Central memory CD4-positive, alpha-beta T cell (primary cell): ENCODE measurements at regions not wholly inside any gene's neighbourhood (a gene's known extent, or its start where the extent isn't known, plus 50 kb on each side); places are given as distances from the start of the nearest gene placed in this dataset.

Source experiments
- DNase-seq: peaks from one replicate; pipeline ENCODE4 v3.0.0; 2022

- DNase-seq, result no peak
Measured at GRCh38 chr2:176471949-176472348, 202.7 kb downstream of the MTX2 start.

- DNase-seq, result no peak
Measured at GRCh38 chr2:176473177-176473576, 203.9 kb downstream of the MTX2 start.

GRCh38 chr2:176473851-176474250 is 204.6 kb downstream of the MTX2 start:
- no peak for DNase-seq

- no peak for DNase-seq
Measured at GRCh38 chr2:176477336-176477735, 208.1 kb downstream of the MTX2 start.

- DNase-seq, result no peak
Measured at GRCh38 chr2:176479961-176480360, 210.7 kb downstream of the MTX2 start.

- no peak for DNase-seq
Measured at GRCh38 chr2:176482107-176482506, 212.9 kb downstream of the MTX2 start.

- no peak for DNase-seq
Measured at GRCh38 chr2:176483476-176483875, 214.2 kb downstream of the MTX2 start.

- no peak for DNase-seq
Measured at GRCh38 chr2:176483901-176484568, 214.8 kb downstream of the MTX2 start.

GRCh38 chr2:176484838-176485237 is 215.6 kb downstream of the MTX2 start:
- no peak for DNase-seq

- no peak for DNase-seq
Measured at GRCh38 chr2:176488431-176488830, 219.2 kb downstream of the MTX2 start.

GRCh38 chr2:176490061-176490861 is 221.0 kb downstream of the MTX2 start:
- DNase-seq, result no peak

GRCh38 chr2:176491172-176491904 is 222.1 kb downstream of the MTX2 start:
- no peak for DNase-seq

- no peak for DNase-seq
Measured at GRCh38 chr2:176492583-176492982, 223.3 kb downstream of the MTX2 start.

GRCh38 chr2:176493226-176493825 is 224.1 kb downstream of the MTX2 start:
- no peak for DNase-seq

GRCh38 chr2:176493909-176494308 is 224.7 kb downstream of the MTX2 start:
- DNase-seq, result no peak

GRCh38 chr2:176494949-176495353 is 225.7 kb downstream of the MTX2 start:
- DNase-seq, result no peak

- DNase-seq, result no peak
Measured at GRCh38 chr2:176495826-176496225, 226.6 kb downstream of the MTX2 start.

GRCh38 chr2:176496761-176497160 is 227.5 kb downstream of the MTX2 start:
- no peak for DNase-seq

GRCh38 chr2:176500901-176501300 is 231.7 kb downstream of the MTX2 start:
- DNase-seq, result no peak

GRCh38 chr2:176501617-176502016 is 232.4 kb downstream of the MTX2 start:
- no peak for DNase-seq

GRCh38 chr2:176502619-176503018 is 233.4 kb downstream of the MTX2 start:
- no peak for DNase-seq

GRCh38 chr2:176503776-176504175 is 234.5 kb downstream of the MTX2 start:
- no peak for DNase-seq

- no peak for DNase-seq
Measured at GRCh38 chr2:176504440-176504839, 235.2 kb downstream of the MTX2 start.
